Keratinocyte (primary cell): ENCODE measurements at regions not wholly inside any gene's neighbourhood (a gene's known extent, or its start where the extent isn't known, plus 50 kb on each side); places are given as distances from the start of the nearest gene placed in this dataset.

Source experiments
- DNase-seq: peaks from one replicate; pipeline ENCODE4 v3.0.0-alpha.2; 2011; ENCODE audit warnings: low read depth, missing footprints, low spot score
- FAIRE-seq: peaks from 2 replicates; lab custom pipeline; 2011; peaks lifted over from hg19 to GRCh38; lab: Jason Lieb, UNC
- H2AFZ ChIP-seq: 2 replicates; pipeline ENCODE4 v1.6.0; 2012; ENCODE audit warnings: low read length, control low read depth, inconsistent platforms; ENCODE audit not compliant: control insufficient read depth
- H3K27ac ChIP-seq: 2 replicates; pipeline ENCODE4 v1.5.1; 2011; ENCODE audit warnings: low read length; ENCODE audit not compliant: control insufficient read depth, insufficient read depth
- H3K27me3 ChIP-seq: 3 replicates; pipeline ENCODE4 v1.6.0; 2011; ENCODE audit warnings: low read length; ENCODE audit not compliant: control insufficient read depth, insufficient read depth; ENCODE audit errors: extremely low read depth
- H3K36me3 ChIP-seq, 2 experiments: 2 replicates in 1 of 2; 3 replicates in 1 of 2; pipeline ENCODE4 v1.5.1; 2011; ENCODE audit warnings: low read length in 2 of 2, mild to moderate bottlenecking in 1 of 2; ENCODE audit not compliant: control insufficient read depth in 2 of 2, insufficient read depth in 2 of 2; ENCODE audit errors: extremely low read depth in 1 of 2
- H3K4me1 ChIP-seq: 3 replicates; pipeline ENCODE4 v1.5.1; 2011; ENCODE audit warnings: low read length; ENCODE audit not compliant: control insufficient read depth, insufficient read depth; ENCODE audit errors: extremely low read depth
- H3K4me2 ChIP-seq: 3 replicates; pipeline ENCODE4 v1.6.0; 2011; ENCODE audit warnings: low read depth, low read length; ENCODE audit not compliant: control insufficient read depth, insufficient read depth; ENCODE audit errors: extremely low read depth
- H3K4me3 ChIP-seq, 3 experiments: fragments of 200-600 bp in 1 of 3; sonication (generic) in 1 of 3; 2 replicates in 2 of 3; 3 replicates in 1 of 3; pipeline ENCODE4 v1.5.1; 2011 to 2016; ENCODE audit warnings: low read length in 3 of 3, mild to moderate bottlenecking in 3 of 3, control low read depth in 2 of 3, inconsistent platforms in 1 of 3, low read depth in 1 of 3, mixed read lengths in 1 of 3, mixed run types in 1 of 3, moderate library complexity in 1 of 3; ENCODE audit not compliant: control insufficient read depth in 2 of 3, insufficient read depth in 2 of 3; ENCODE audit errors: extremely low read depth in 1 of 3
- H3K79me2 ChIP-seq: 2 replicates; pipeline ENCODE4 v1.6.0; 2012; ENCODE audit warnings: low read length; ENCODE audit not compliant: control insufficient read depth, insufficient read depth
- H3K9ac ChIP-seq: 3 replicates; pipeline ENCODE4 v1.6.0; 2011; ENCODE audit warnings: low read length; ENCODE audit not compliant: control insufficient read depth, insufficient read depth; ENCODE audit errors: extremely low read depth
- H3K9me1 ChIP-seq: 3 replicates; pipeline ENCODE4 v1.6.0; 2011; ENCODE audit warnings: low read length; ENCODE audit not compliant: control insufficient read depth, insufficient read depth; ENCODE audit errors: extremely low read depth
- H3K9me3 ChIP-seq: 2 replicates; pipeline ENCODE4 v1.5.1; 2012; ENCODE audit warnings: low read depth, low read length; ENCODE audit not compliant: control insufficient read depth
- H4K20me1 ChIP-seq: 3 replicates; pipeline ENCODE4 v1.6.0; 2011; ENCODE audit warnings: low read length; ENCODE audit not compliant: control insufficient read depth, insufficient read depth; ENCODE audit errors: extremely low read depth
- CTCF ChIP-seq, 3 experiments: IDR thresholded peaks in 1 of 3; conservative IDR thresholded peaks in 1 of 3; optimal IDR thresholded peaks in 1 of 3; 2 replicates in 2 of 3; 3 replicates in 1 of 3; pipeline versions ENCODE3 to v1.5.1; 2011; ENCODE audit warnings: low read length in 3 of 3, mild to moderate bottlenecking in 3 of 3, moderate library complexity in 2 of 3, control low read depth in 1 of 3, inconsistent platforms in 1 of 3; ENCODE audit not compliant: insufficient read depth in 2 of 3; ENCODE audit errors: extremely low read depth in 1 of 3
- EZH2 ChIP-seq: IDR thresholded peaks from one replicate; pipeline ENCODE4 v1.6.1; 2012; ENCODE audit warnings: inconsistent platforms, mild to moderate bottlenecking, low read length, moderate library complexity
- dilution Hi-C: fragments of 300-500 bp; cut with MboI; formaldehyde crosslinking; loops from one replicate; pipeline ENCODE4 v1.7.0; 2020; ENCODE audit warnings: low sequenced_read_pairs; ENCODE audit not compliant: extremely low pct_ligation_motif_present

DNA sequence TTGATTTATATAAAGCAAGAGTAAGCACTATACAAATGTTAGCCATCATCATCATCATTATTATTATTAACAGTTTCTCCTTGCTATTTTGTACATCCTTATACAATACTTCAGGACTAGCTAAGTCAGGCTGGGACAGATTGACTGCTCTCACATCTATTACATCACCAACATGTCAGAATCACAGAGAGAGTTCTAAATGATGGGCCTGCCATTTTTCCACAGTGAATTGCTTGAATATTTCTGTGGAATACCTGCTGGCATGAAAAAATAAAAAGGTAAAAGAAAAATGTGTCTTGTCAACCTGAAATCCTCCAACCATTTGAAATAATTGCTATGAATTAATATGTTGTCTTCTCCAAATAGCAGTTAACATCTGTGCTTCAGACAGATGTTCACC lies 1311.3 kb downstream of the FAM181B start:
- no peaks in the 10 kb centered on the region for H3K79me2 ChIP-seq
- no peak for DNase-seq
- no peaks in the 10 kb centered on the region for H3K27me3 ChIP-seq
- H3K36me3 ChIP-seq, result no peaks in the 10 kb centered on the region
- no peaks in the 10 kb centered on the region for H3K9me1 ChIP-seq
- H3K4me2 ChIP-seq, result no peak overlapping the region
- H3K4me3 ChIP-seq, result no peak overlapping the region
- no peak overlapping the region for H3K27ac ChIP-seq
- H3K9ac ChIP-seq, result no peak overlapping the region
- H3K4me1 ChIP-seq, result no peaks in the 10 kb centered on the region
- FAIRE-seq, result no peak
- dilution Hi-C loops, result no loop called here
- TF ChIP-seq EZH2 (no peak), CTCF (optimal IDR thresholded peaks at IDR 0.05 in 1 of 3, IDR thresholded peaks at IDR 0.05 in 1 of 3, conservative IDR thresholded peaks at IDR 0.05 in 1 of 3; ENCODE audit: extremely low read depth in 1 of 3, insufficient read depth in 2 of 3, low read length in 3 of 3) (no peak)
- H2AFZ ChIP-seq, result no peak overlapping the region
- H3K9me3 ChIP-seq, result no peaks in the 10 kb centered on the region
- no peaks in the 10 kb centered on the region for H4K20me1 ChIP-seq

GRCh38 chr11:81421251-81421860 lies 1312.3 kb downstream of the FAM181B start:
- DNase-seq, result no peak
- no peak overlapping the region for H3K27ac ChIP-seq
- TF ChIP-seq CTCF (optimal IDR thresholded peaks at IDR 0.05 in 1 of 3, IDR thresholded peaks at IDR 0.05 in 1 of 3, conservative IDR thresholded peaks at IDR 0.05 in 1 of 3; ENCODE audit: extremely low read depth in 1 of 3, insufficient read depth in 2 of 3, low read length in 3 of 3), result no peak
- no peak for TF ChIP-seq EZH2
- no peaks in the 10 kb centered on the region for H3K9me1 ChIP-seq
- H2AFZ ChIP-seq, result no peak overlapping the region
- dilution Hi-C loops, result no loop called here
- no peaks in the 10 kb centered on the region for H3K4me1 ChIP-seq
- H3K4me2 ChIP-seq, result no peak overlapping the region
- no peak for FAIRE-seq
- no peaks in the 10 kb centered on the region for H3K9me3 ChIP-seq
- no peaks in the 10 kb centered on the region for H4K20me1 ChIP-seq
- H3K4me3 ChIP-seq, result no peak overlapping the region
- H3K79me2 ChIP-seq, result no peaks in the 10 kb centered on the region
- no peak overlapping the region for H3K9ac ChIP-seq
- H3K27me3 ChIP-seq, result no peaks in the 10 kb centered on the region
- H3K36me3 ChIP-seq, result no peaks in the 10 kb centered on the region
